ENCODE measurements at regions not wholly inside any gene's neighbourhood (a gene's known extent, or its start where the extent isn't known, plus 50 kb on each side); places are given as distances from the start of the nearest gene placed in this dataset.

DNA sequence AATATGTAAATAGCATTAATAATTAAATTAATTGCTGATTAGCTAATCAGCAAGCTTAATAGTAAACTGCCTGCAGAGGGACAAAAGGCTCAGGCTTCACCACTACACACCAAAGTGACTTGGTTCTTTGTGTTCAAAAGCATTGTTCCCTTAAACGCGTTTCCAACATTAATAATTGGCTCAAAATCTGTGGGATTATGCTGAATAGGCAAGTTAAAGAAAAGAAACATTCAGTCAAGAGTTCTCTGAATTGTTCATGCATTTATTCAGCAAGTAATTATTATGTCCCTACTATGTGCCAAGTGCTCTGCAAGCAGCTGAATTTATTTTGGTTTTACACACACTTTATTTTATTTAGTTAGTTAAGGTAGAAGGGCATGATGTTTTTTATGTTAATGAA is 558.5 kb upstream of the ARRDC4 start:
- Histone ChIP-seq H3K36me3 (ENCODE audit: control insufficient read depth in 1 of 2, insufficient read depth in 2 of 2, low read length in 2 of 2) (no peaks in the 10 kb centered on the region), H3K27ac (ENCODE audit: low read length) (no peak overlapping the region)

DNA sequence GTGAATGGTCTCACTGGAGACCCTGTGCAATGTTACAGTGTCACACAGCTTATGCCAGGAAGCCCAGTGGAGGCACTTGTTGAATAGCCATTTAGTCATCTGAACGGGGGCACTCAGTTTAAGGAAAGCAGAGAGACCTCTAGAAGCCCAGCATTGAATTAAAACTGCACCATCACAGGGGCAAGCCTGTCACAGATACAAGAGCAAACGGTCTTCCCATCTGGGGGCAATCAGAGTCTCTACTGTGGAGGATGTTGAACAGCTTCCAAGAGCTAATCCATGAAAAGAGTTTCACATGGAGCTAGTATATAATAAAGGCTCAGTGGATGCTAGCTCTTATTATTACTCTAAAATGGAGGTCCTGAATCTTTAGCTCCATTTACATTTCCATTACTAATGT is 553.7 kb upstream of the ARRDC4 start:
- Histone ChIP-seq H3K27ac (ENCODE audit: low read length) (no peak overlapping the region), H3K9me3 (ENCODE audit: control insufficient read depth in 1 of 2, low read length in 2 of 2) (no peaks in the 10 kb centered on the region), H3K4me3 (ENCODE audit: low read depth in 1 of 2, low read length in 2 of 2) (no peak overlapping the region), H3K27me3 (ENCODE audit: low read depth, low read length) (no peaks in the 10 kb centered on the region), H3K4me1 (ENCODE audit: control insufficient read depth in 1 of 2, insufficient read depth in 2 of 2, low read length in 2 of 2) (no peaks in the 10 kb centered on the region), H3K36me3 (ENCODE audit: control insufficient read depth in 1 of 2, insufficient read depth in 2 of 2, low read length in 2 of 2) (no peaks in the 10 kb centered on the region)

More for the DNA sequence above, 558.5 kb upstream of the ARRDC4 start:
- Histone ChIP-seq H3K27me3 (ENCODE audit: low read depth, low read length) (no peaks in the 10 kb centered on the region), H3K4me3 (ENCODE audit: low read depth in 1 of 2, low read length in 2 of 2) (no peak overlapping the region), H3K4me1 (ENCODE audit: control insufficient read depth in 1 of 2, insufficient read depth in 2 of 2, low read length in 2 of 2) (no peaks in the 10 kb centered on the region), H3K9me3 (ENCODE audit: control insufficient read depth in 1 of 2, low read length in 2 of 2) (no peaks in the 10 kb centered on the region)

DNA sequence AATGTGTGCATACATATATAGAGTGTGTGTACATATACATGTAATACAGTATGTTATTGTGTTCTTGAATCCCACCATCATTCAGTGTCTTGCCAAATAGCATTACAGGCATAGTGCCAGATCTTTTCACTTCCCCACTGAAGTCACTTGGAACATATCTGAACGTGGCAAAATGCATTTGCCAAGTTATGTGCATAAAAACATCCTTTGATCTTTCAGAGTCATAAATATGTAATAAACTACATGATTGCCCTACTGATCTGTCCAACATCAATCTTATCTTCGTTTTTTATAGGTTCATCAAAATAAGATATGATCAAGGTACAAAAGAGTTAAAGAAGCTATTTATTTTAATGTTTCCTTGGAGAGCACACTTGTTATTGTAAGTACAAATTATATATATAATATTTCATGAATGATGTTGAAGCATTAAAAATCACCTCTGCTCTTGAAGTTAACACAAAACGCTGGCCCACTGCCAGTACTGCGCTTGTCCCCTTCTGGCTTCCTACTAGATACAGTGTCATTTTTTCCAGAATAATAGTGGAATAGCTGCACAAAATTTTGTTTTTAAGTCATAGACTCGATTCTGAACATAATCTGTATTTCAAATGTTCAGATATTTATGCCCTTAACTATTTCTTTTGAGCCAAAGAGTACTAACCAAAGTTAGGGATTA is 549.5 kb upstream of the ARRDC4 start:
- Histone ChIP-seq H3K4me3 (ENCODE audit: low read depth in 1 of 2, low read length in 2 of 2) (no peak overlapping the region), H3K9me3 (ENCODE audit: control insufficient read depth in 1 of 2, low read length in 2 of 2) (no peaks in the 10 kb centered on the region), H3K27me3 (ENCODE audit: low read depth, low read length) (no peaks in the 10 kb centered on the region), H3K4me1 (ENCODE audit: control insufficient read depth in 1 of 2, insufficient read depth in 2 of 2, low read length in 2 of 2) (no peaks in the 10 kb centered on the region), H3K27ac (ENCODE audit: low read length) (no peak overlapping the region), H3K36me3 (ENCODE audit: control insufficient read depth in 1 of 2, insufficient read depth in 2 of 2, low read length in 2 of 2) (no peaks in the 10 kb centered on the region)

DNA sequence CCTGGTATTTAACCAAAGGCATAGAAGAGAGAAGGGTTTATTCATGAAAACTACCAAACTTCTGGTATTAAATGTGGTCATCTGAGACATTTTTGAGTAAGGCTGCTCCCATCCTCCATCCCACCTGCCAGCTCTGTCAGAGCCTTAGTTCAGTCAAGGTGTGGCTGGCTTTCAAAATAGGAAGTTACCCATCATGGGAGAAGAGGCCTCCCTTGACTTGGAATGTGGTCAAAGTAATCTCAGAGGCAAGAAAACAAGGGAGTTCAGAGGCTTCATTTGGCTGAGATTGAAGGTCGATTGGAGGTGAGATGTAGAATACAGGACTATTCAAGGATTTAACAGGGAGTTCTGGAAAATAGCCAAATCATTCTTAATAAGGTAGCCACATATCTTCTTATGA is 540.4 kb upstream of the ARRDC4 start:
- Histone ChIP-seq H3K9me3 (ENCODE audit: control insufficient read depth in 1 of 2, low read length in 2 of 2) (peaks cover 0 to 2% of the 10 kb centered on the region in 2 donors), H3K36me3 (ENCODE audit: control insufficient read depth in 1 of 2, insufficient read depth in 2 of 2, low read length in 2 of 2) (no peaks in the 10 kb centered on the region), H3K4me3 (ENCODE audit: low read depth in 1 of 2, low read length in 2 of 2) (no peak overlapping the region), H3K4me1 (ENCODE audit: control insufficient read depth in 1 of 2, insufficient read depth in 2 of 2, low read length in 2 of 2) (no peaks in the 10 kb centered on the region), H3K27ac (ENCODE audit: low read length) (no peak overlapping the region), H3K27me3 (ENCODE audit: low read depth, low read length) (no peaks in the 10 kb centered on the region)

DNA sequence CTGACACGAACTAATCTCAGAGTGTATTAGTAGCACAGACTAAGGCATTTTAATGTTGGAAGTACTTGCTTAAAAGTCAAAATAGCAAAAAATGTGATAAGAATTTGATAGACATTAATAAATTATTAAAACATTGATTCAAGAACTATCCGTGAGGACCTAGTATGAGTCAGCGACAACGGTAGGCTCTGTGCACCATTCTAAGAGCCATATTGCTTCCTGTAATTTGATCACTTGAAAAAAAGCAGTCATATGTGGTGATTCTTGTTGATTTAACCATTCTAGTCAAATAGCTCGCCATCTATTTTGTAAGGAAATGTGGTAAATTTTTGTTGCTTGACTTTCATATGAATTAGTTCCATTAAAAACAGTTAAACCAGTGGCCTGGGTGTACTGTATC is 534.9 kb upstream of the ARRDC4 start:
- Histone ChIP-seq H3K4me1 (ENCODE audit: control insufficient read depth in 1 of 2, insufficient read depth in 2 of 2, low read length in 2 of 2) (no peaks in the 10 kb centered on the region), H3K27me3 (ENCODE audit: low read depth, low read length) (no peaks in the 10 kb centered on the region), H3K36me3 (ENCODE audit: control insufficient read depth in 1 of 2, insufficient read depth in 2 of 2, low read length in 2 of 2) (no peaks in the 10 kb centered on the region), H3K27ac (ENCODE audit: low read length) (no peak overlapping the region), H3K9me3 (ENCODE audit: control insufficient read depth in 1 of 2, low read length in 2 of 2) (no peaks in the 10 kb centered on the region), H3K4me3 (ENCODE audit: low read depth in 1 of 2, low read length in 2 of 2) (no peak overlapping the region)

DNA sequence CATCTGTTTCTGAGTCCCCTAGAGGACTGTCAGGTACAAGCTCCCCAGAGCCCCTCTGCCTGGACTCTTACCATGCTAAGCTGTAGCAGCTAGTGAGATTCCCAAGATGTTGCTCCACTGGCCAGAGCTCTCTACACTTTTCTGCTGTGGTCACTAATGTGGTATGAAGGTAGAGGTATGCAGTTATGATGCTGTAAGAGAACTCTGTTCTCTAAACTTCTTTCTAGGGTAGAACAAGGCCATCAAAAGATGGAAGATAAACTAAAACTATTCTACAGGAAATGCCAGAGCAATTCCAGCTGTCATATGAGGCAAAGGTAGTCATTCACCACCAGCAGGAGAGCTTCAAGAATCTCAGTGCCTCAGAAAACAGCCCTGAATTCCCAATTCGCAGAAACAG is 517.4 kb upstream of the ARRDC4 start:
- H3K36me3 ChIP-seq (ENCODE audit: control insufficient read depth in 1 of 2, insufficient read depth in 2 of 2, low read length in 2 of 2): no peaks in the 10 kb centered on the region
- no peaks in the 10 kb centered on the region for H3K27me3 ChIP-seq (ENCODE audit: low read depth, low read length)
- no peaks in the 10 kb centered on the region for H3K4me1 ChIP-seq (ENCODE audit: control insufficient read depth in 1 of 2, insufficient read depth in 2 of 2, low read length in 2 of 2)
- H3K27ac ChIP-seq (ENCODE audit: low read length): no peak overlapping the region
- H3K9me3 ChIP-seq (ENCODE audit: control insufficient read depth in 1 of 2, low read length in 2 of 2): no peaks in the 10 kb centered on the region
- no peak overlapping the region for H3K4me3 ChIP-seq (ENCODE audit: low read depth in 1 of 2, low read length in 2 of 2)

DNA sequence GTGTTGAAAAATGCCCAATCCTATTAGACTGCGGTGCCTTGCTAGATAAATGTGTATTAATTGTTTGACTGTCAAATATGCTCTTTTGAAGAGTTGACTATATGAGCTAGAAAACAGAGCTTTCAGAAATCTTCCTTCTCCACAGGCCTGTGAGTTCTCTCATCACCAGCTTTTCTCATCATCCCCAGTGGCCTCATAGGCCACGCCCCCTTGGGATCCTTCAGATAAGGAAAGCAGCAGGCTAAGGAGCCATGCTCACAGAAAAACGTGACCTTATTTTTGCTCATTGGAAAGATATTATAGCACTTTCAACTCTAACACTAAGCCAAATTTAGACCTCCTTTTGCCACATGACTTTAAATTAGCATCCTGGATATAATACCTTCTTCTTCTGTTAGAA is 514.4 kb upstream of the ARRDC4 start:
- H3K4me1 ChIP-seq (ENCODE audit: control insufficient read depth in 1 of 2, insufficient read depth in 2 of 2, low read length in 2 of 2): no peaks in the 10 kb centered on the region
- no peaks in the 10 kb centered on the region for H3K9me3 ChIP-seq (ENCODE audit: control insufficient read depth in 1 of 2, low read length in 2 of 2)
- H3K4me3 ChIP-seq (ENCODE audit: low read depth in 1 of 2, low read length in 2 of 2): no peak overlapping the region
- H3K27me3 ChIP-seq (ENCODE audit: low read depth, low read length): no peaks in the 10 kb centered on the region
- H3K36me3 ChIP-seq (ENCODE audit: control insufficient read depth in 1 of 2, insufficient read depth in 2 of 2, low read length in 2 of 2): no peaks in the 10 kb centered on the region
- H3K27ac ChIP-seq (ENCODE audit: low read length): no peak overlapping the region

DNA sequence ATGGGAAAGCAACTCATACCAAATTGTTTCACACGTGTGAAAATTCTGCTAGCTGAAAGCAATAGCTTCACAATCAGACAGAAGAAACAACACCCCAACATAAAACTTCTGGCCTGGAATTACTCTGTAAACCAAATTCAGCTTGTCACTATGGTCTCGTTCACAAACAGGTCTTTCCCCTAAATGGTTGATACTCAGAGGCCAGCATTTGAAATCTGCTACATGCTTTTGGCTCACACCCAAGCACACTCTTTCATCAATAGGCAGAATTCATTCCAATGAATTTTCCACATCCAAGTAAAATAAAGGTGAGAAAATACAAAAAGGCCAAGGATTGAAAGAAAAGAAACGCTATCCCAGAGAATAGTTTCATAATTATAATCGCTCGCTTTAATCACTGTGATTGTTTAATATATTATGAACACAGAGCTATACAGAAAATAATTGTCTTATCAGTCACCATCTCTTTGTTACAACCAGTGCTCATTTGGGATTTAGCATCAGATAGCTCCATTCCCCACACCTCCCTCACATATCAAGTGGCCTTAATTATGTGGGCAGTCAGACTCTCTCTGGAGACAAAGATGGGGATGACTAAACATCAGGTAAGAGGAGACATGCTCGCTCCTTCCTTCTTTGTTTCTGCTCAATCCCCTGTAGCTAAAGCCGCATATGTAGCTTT is 503.8 kb upstream of the ARRDC4 start:
- no peaks in the 10 kb centered on the region for H3K27me3 ChIP-seq (ENCODE audit: low read depth, low read length)
- H3K4me3 ChIP-seq (ENCODE audit: low read depth in 1 of 2, low read length in 2 of 2): no peak overlapping the region
- H3K27ac ChIP-seq (ENCODE audit: low read length): no peak overlapping the region
- H3K9me3 ChIP-seq (ENCODE audit: control insufficient read depth in 1 of 2, low read length in 2 of 2): no peaks in the 10 kb centered on the region
- no peaks in the 10 kb centered on the region for H3K36me3 ChIP-seq (ENCODE audit: control insufficient read depth in 1 of 2, insufficient read depth in 2 of 2, low read length in 2 of 2)
- H3K4me1 ChIP-seq (ENCODE audit: control insufficient read depth in 1 of 2, insufficient read depth in 2 of 2, low read length in 2 of 2): no peaks in the 10 kb centered on the region

DNA sequence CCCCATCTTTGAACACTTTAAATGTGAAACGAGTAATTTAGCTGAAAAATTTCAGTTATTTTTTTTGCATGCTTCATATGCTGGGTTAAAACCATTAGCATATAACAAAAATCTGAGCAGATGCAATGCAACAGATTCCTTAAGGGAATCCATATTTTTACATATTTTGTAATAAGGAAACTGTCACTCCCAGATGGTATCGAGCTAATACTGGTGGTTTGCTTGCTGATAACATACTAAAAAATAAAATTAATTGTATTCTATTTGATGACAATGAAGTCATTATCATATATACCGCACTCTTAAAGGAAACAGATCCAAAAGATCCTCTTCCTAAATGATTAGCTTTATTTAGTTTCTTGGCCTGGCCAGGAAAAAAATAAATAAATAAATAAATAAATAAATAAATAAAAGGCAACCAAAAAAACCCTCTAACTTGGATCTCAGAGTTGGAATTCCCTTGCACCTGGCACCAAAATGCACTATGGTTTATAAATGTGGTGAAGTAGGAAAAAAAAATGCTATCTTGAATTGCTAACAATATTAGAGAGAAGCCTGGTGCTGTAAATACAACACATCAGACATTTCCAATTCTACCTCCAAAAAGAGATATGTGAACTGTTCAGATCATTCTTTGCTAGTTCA is 503.2 kb upstream of the ARRDC4 start:
- Histone ChIP-seq H3K4me3 (ENCODE audit: low read depth in 1 of 2, low read length in 2 of 2) (no peak overlapping the region), H3K27ac (ENCODE audit: low read length) (no peak overlapping the region), H3K36me3 (ENCODE audit: control insufficient read depth in 1 of 2, insufficient read depth in 2 of 2, low read length in 2 of 2) (no peaks in the 10 kb centered on the region), H3K9me3 (ENCODE audit: control insufficient read depth in 1 of 2, low read length in 2 of 2) (no peaks in the 10 kb centered on the region), H3K27me3 (ENCODE audit: low read depth, low read length) (no peaks in the 10 kb centered on the region), H3K4me1 (ENCODE audit: control insufficient read depth in 1 of 2, insufficient read depth in 2 of 2, low read length in 2 of 2) (no peaks in the 10 kb centered on the region)

DNA sequence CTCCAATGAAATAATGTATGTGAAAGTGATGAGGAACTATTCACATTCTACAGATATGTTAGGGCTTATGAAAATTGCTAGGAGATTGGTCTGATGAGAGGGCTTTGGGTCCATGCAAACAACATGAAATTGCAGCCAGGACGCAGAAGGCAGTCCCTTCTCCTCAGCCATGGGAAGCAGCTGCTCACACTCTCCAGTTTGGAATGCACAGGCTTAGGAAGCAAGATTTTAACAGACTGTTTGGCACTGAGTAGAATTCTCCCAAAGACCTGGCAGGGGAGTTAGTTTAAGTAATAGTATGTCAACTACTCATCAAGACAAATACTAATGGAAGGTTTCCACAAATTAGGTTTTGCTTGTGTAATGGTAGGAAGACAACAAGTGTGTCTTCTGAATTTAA is 500.7 kb upstream of the ARRDC4 start:
- Histone ChIP-seq H3K36me3 (ENCODE audit: control insufficient read depth in 1 of 2, insufficient read depth in 2 of 2, low read length in 2 of 2) (no peaks in the 10 kb centered on the region), H3K4me1 (ENCODE audit: control insufficient read depth in 1 of 2, insufficient read depth in 2 of 2, low read length in 2 of 2) (no peaks in the 10 kb centered on the region), H3K9me3 (ENCODE audit: control insufficient read depth in 1 of 2, low read length in 2 of 2) (no peaks in the 10 kb centered on the region), H3K27me3 (ENCODE audit: low read depth, low read length) (no peaks in the 10 kb centered on the region), H3K4me3 (ENCODE audit: low read depth in 1 of 2, low read length in 2 of 2) (no peak overlapping the region), H3K27ac (ENCODE audit: low read length) (no peak overlapping the region)

DNA sequence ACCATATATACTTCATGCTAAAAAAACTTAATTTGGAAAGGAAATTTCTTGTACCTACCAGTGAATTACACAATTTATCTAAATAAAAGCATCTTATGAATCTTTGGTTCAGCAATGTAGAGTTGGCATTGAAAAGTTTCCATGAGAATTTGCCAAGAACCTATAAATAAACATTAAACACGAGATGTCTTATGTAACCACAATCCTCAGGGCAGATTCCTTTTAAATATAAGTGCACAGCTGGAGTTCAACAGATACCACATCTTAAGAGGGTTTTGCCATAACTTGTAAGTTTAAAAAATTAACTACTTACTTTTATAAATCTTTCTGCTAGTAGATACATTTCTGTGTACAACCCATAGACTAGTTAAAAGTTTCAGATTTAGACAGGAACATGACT is 499.3 kb upstream of the ARRDC4 start:
- Histone ChIP-seq H3K4me3 (ENCODE audit: low read depth in 1 of 2, low read length in 2 of 2) (no peak overlapping the region), H3K27ac (ENCODE audit: low read length) (no peak overlapping the region), H3K9me3 (ENCODE audit: control insufficient read depth in 1 of 2, low read length in 2 of 2) (no peaks in the 10 kb centered on the region), H3K27me3 (ENCODE audit: low read depth, low read length) (no peaks in the 10 kb centered on the region), H3K4me1 (ENCODE audit: control insufficient read depth in 1 of 2, insufficient read depth in 2 of 2, low read length in 2 of 2) (no peaks in the 10 kb centered on the region), H3K36me3 (ENCODE audit: control insufficient read depth in 1 of 2, insufficient read depth in 2 of 2, low read length in 2 of 2) (no peaks in the 10 kb centered on the region)
